Stimulated activated naive CD8-positive, alpha-beta T cell treated with anti-CD3 and anti-CD28 coated beads, Interleukin-15, Interleukin-2, amounts not matched to agents 100 ng/mL and 50 ng/mL, for 24 hours (primary cell): ENCODE measurements at regions not wholly inside any gene's neighbourhood (a gene's known extent, or its start where the extent isn't known, plus 50 kb on each side); places are given as distances from the start of the nearest gene placed in this dataset.

Source experiments
- H3K27ac Mint-ChIP-seq: one replicate; pipeline ENCODE4 v1.8.0; 2021; ENCODE audit warnings: mild to moderate bottlenecking, mixed read lengths
- H3K27me3 Mint-ChIP-seq: one replicate; pipeline ENCODE4 v1.8.0; 2021; ENCODE audit warnings: mixed read lengths
- H3K36me3 Mint-ChIP-seq: one replicate; pipeline ENCODE4 v1.8.0; 2021; ENCODE audit warnings: low read depth, mixed read lengths
- H3K4me1 Mint-ChIP-seq: one replicate; pipeline ENCODE4 v1.8.0; 2021; ENCODE audit warnings: low read depth, mixed read lengths
- H3K4me3 Mint-ChIP-seq: one replicate; pipeline ENCODE4 v1.8.0; 2021; ENCODE audit warnings: mild to moderate bottlenecking, mixed read lengths
- H3K9me3 Mint-ChIP-seq: one replicate; pipeline ENCODE4 v1.8.0; 2021; ENCODE audit warnings: mixed read lengths

DNA sequence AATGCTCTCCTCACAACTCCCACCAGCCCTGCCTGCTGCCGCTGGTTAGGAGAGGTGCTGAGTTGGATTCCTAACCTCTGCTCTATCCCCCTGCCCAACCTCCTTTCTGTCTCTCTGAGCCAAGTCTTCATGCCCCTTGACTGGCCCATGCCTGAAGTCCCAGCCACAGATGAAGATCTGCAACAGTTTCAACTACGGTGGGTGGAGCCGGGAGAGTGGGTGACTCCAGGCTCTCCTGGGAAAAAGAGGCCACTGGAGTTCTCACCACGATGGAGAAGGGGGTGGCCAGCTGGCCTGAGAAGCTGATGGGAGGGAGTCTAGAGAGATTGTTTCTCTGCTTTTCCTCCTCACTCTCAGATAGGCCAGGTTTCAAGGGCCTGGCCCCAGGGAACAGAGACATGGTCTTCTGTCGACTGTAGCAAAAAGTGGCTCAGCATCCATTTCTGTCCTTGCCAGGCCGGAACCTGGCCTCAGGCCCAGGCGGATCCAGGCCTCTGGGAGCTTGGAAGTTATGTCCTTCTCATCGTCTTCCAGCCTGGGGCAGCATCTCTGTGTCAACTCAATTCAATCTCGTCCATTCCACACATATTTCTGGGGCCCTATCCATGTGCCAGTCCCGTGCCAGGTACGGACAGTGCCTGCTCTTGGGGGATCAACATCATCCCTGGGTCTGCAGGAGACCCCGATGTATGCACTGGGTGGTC lies 75.3 kb downstream of the INHBB start:
- no peaks in the 10 kb centered on the region for H3K36me3 Mint-ChIP-seq
- H3K9me3 Mint-ChIP-seq: no peaks in the 10 kb centered on the region
- peaks cover 20% of the 10 kb centered on the region for H3K27me3 Mint-ChIP-seq
- H3K4me3 Mint-ChIP-seq: no peak overlapping the region
- H3K4me1 Mint-ChIP-seq: no peaks in the 10 kb centered on the region
- no peak overlapping the region for H3K27ac Mint-ChIP-seq

- no peaks in the 10 kb centered on the region for H3K36me3 Mint-ChIP-seq
- H3K4me1 Mint-ChIP-seq: no peaks in the 10 kb centered on the region
- H3K4me3 Mint-ChIP-seq: no peak overlapping the region
- H3K9me3 Mint-ChIP-seq: no peaks in the 10 kb centered on the region
- peaks cover 20% of the 10 kb centered on the region for H3K27me3 Mint-ChIP-seq
- no peak overlapping the region for H3K27ac Mint-ChIP-seq
These were observed 75.9 kb downstream of the INHBB start for GRCh38 chr2:120421830-120422175.

GRCh38 chr2:120422465-120423160 lies 76.7 kb downstream of the INHBB start:
- Mint-ChIP-seq H3K36me3 (no peaks in the 10 kb centered on the region), H3K27me3 (peaks cover 20% of the 10 kb centered on the region), H3K4me3 (no peak overlapping the region), H3K4me1 (no peaks in the 10 kb centered on the region), H3K27ac (no peak overlapping the region), H3K9me3 (no peaks in the 10 kb centered on the region)

- Mint-ChIP-seq H3K36me3 (no peaks in the 10 kb centered on the region), H3K4me3 (no peak overlapping the region), H3K27me3 (peaks cover 20% of the 10 kb centered on the region), H3K4me1 (no peaks in the 10 kb centered on the region), H3K27ac (no peak overlapping the region), H3K9me3 (no peaks in the 10 kb centered on the region)
These were observed 77.4 kb downstream of the INHBB start for GRCh38 chr2:120423167-120423943.

GRCh38 chr2:120424274-120424796 lies 78.4 kb downstream of the INHBB start:
- no peaks in the 10 kb centered on the region for H3K36me3 Mint-ChIP-seq
- no peak overlapping the region for H3K27ac Mint-ChIP-seq
- no peak overlapping the region for H3K4me3 Mint-ChIP-seq
- H3K27me3 Mint-ChIP-seq: peaks cover 20% of the 10 kb centered on the region
- H3K9me3 Mint-ChIP-seq: no peaks in the 10 kb centered on the region
- H3K4me1 Mint-ChIP-seq: no peaks in the 10 kb centered on the region

- H3K4me1 Mint-ChIP-seq: no peaks in the 10 kb centered on the region
- H3K27ac Mint-ChIP-seq: no peak overlapping the region
- no peaks in the 10 kb centered on the region for H3K36me3 Mint-ChIP-seq
- no peaks in the 10 kb centered on the region for H3K9me3 Mint-ChIP-seq
- peaks cover 15% of the 10 kb centered on the region for H3K27me3 Mint-ChIP-seq
- H3K4me3 Mint-ChIP-seq: no peak overlapping the region
These were observed 79.1 kb downstream of the INHBB start for GRCh38 chr2:120425014-120425413.

DNA sequence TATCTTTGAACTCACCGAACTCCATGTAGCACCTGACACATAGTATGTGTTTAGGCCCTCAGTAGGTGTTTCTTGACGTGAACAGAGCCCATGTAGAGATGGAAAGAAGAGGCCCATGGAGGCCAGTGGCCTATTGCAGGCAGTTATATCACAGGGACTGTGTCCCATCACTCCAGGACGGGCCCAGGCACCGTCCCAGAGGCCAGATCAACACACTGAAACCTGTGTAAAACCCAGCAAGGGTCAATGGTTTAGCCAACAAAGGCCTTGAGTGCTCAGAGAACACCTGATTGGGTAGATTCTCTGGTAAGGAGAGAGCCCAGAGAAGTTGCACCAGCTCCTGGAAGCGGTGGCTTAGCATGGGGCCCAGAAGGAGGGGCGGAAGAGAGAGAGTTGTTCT lies 82.8 kb downstream of the INHBB start:
- Mint-ChIP-seq H3K4me3 (no peak overlapping the region), H3K27me3 (no peaks in the 10 kb centered on the region), H3K9me3 (no peaks in the 10 kb centered on the region), H3K27ac (no peak overlapping the region), H3K36me3 (no peaks in the 10 kb centered on the region), H3K4me1 (no peaks in the 10 kb centered on the region)

DNA sequence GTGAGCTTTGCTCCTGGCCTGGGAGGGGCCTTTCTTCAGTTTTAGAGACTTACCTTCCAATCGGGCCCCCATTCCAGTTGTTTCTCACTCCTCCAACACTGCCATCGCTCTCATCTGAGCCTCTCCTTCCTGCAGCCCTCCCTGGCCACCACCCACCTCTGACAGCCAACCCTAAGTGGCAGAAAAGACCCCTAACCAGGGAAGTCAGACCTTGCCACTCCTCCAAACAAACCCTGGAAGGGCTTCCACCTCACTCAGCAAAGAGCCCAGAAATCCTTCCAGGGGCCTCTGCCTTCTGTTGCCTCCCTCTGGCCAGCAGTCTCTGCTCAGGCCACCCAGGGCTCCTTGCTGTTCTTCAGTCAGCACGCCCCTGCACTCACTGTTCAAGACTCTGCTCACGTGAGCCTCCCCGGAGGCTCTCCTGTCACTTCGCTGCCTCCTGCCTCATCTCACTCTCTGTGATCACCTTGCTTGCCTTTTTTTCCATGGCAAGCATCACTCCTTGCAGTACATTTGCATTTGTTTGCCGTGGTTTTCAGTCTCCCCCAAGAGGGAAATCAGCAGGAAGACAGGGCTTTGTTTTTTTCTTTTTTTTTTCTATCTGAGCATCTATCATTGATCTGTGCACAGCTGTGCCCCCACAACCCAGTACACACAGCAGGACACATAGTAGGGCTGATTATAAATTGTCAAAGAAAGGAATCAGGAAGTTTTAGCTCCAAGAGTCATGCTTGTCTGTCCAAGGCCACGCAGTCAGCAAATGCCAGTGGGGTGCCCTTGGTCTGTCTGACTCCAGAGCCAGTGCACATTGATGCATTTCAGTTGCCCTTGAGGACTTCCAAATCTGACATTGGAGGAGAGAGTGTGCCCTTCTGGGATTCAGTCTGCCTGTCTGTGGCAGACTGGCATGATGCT lies 83.9 kb downstream of the INHBB start:
- H3K36me3 Mint-ChIP-seq: no peaks in the 10 kb centered on the region
- H3K9me3 Mint-ChIP-seq: no peaks in the 10 kb centered on the region

DNA sequence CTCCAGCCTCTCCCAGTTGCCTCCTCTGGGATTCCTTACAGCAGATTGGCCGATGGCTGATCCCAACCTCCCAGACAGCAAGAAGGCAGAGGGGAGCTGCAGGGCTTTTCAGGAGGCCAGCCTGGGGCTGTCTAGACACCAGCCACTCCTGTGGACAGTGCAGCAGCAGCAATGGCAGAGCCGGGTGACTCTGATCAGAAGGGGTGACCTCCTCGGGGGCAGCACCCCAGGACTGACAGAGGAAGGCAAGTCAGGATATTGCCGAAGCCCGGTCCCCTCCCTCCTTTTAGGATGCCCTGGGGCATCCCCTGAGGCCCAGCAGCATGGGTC lies 84.5 kb downstream of the INHBB start:
- H3K27ac Mint-ChIP-seq: no peak overlapping the region
- no peak overlapping the region for H3K4me3 Mint-ChIP-seq
- H3K27me3 Mint-ChIP-seq: no peaks in the 10 kb centered on the region
- no peaks in the 10 kb centered on the region for H3K36me3 Mint-ChIP-seq
- H3K4me1 Mint-ChIP-seq: no peaks in the 10 kb centered on the region
- no peaks in the 10 kb centered on the region for H3K9me3 Mint-ChIP-seq

More for the DNA sequence above, 83.9 kb downstream of the INHBB start:
- Mint-ChIP-seq H3K4me3 (no peak overlapping the region), H3K4me1 (no peaks in the 10 kb centered on the region), H3K27me3 (no peaks in the 10 kb centered on the region), H3K27ac (no peak overlapping the region)

GRCh38 chr2:120430957-120431356 lies 85.0 kb downstream of the INHBB start:
- H3K9me3 Mint-ChIP-seq: no peaks in the 10 kb centered on the region
- no peaks in the 10 kb centered on the region for H3K4me1 Mint-ChIP-seq
- no peak overlapping the region for H3K27ac Mint-ChIP-seq
- no peaks in the 10 kb centered on the region for H3K27me3 Mint-ChIP-seq
- H3K4me3 Mint-ChIP-seq: no peak overlapping the region
- H3K36me3 Mint-ChIP-seq: no peaks in the 10 kb centered on the region

GRCh38 chr2:120431386-120432292 lies 85.7 kb downstream of the INHBB start:
- H3K4me1 Mint-ChIP-seq: no peaks in the 10 kb centered on the region
- no peaks in the 10 kb centered on the region for H3K9me3 Mint-ChIP-seq
- H3K4me3 Mint-ChIP-seq: no peak overlapping the region
- no peaks in the 10 kb centered on the region for H3K36me3 Mint-ChIP-seq
- H3K27me3 Mint-ChIP-seq: no peaks in the 10 kb centered on the region
- H3K27ac Mint-ChIP-seq: no peak overlapping the region

DNA sequence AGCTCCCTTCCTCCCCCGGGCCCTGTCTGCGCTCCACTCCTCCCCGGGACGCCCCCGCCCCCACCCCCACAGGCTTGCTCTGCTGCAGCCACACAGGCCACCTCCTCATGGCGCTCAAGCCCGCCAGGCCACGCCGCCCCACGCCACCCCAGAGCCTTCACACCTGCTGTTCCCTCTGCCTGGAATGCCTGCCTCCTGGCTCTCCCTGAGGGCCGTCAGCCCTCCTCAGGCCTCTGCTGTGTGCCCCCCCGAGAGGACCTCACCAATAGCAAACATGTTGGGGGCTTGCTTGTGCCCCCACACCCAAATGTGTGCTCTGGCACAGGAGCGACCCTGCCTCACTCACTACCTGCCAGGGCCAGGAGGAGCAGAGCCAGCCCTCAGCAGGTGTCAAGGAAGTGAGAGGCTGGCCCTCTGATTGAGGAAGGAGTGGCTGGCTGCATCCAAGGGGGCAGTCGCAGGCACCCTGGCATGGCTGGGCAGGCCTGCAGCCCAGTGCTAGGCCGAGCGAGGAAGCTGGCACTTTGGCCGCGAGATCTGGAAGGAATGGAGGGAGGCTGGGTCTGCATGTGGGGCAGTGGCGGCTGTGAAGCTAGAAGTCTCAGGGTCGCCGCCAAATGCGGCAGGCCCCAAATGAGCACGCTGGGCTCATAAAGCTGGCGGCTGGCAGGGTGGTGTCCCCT lies 86.5 kb downstream of the INHBB start:
- Mint-ChIP-seq H3K4me3 (no peak overlapping the region), H3K27ac (no peak overlapping the region), H3K36me3 (no peaks in the 10 kb centered on the region), H3K9me3 (no peaks in the 10 kb centered on the region), H3K4me1 (no peaks in the 10 kb centered on the region), H3K27me3 (no peaks in the 10 kb centered on the region)

DNA sequence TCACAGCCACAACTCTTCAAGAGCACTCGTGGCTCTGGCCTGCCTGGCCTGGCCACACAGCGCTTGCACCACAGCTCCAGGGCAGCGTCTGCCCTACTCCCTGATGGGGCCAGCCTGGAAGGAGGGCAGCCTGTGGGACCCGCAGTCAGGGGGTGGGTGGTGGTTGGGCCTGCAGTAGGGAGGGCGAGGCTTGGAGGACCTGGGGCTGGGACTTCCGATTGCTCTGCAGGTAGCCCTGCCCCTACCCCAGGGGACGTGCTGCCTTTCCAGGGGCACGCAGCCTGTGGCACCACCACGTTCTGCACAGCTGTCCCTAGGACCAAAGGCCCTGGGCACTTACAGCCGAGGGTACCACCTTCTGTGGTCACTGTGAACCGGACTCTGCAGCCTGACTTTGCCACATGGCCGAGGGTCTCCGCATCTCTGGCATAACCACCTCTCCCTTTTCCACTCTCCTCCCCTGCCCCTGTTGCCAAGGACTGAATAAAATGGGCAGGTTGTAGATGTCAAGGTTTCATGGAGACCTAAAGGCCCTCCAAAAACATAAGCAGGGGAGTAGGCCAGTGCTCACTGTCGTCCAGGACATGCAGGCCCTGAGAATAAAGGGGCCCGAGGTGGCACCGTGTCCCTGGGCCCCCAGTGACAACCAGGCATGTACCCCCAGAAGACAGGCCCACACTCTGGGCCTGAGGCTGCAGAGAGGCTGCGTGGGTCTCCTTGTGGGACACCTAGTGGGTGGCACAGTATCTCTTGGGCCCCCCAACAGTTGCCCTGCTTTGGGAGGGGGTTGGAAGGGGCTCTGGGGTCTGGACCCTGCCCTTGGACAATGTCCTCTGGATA lies 87.3 kb downstream of the INHBB start:
- no peaks in the 10 kb centered on the region for H3K36me3 Mint-ChIP-seq
- no peaks in the 10 kb centered on the region for H3K9me3 Mint-ChIP-seq
- no peaks in the 10 kb centered on the region for H3K4me1 Mint-ChIP-seq
- no peaks in the 10 kb centered on the region for H3K27me3 Mint-ChIP-seq
- no peak overlapping the region for H3K4me3 Mint-ChIP-seq
- no peak overlapping the region for H3K27ac Mint-ChIP-seq
